B cell (primary cell): ENCODE measurements at regions not wholly inside any gene's neighbourhood (a gene's known extent, or its start where the extent isn't known, plus 50 kb on each side); places are given as distances from the start of the nearest gene placed in this dataset.

Experiments used
- CTCF ChIP-seq: fragments of 200-600 bp; IDR thresholded peaks from one replicate; pipeline ENCODE4 v1.8.0; 2022; ENCODE audit warnings: antibody characterized with exemption, mild to moderate bottlenecking
- EZH2 ChIP-seq: IDR thresholded peaks from 2 replicates; pipeline ENCODE4 v1.6.1; 2012; ENCODE audit warnings: borderline replicate concordance, low read depth, mild to moderate bottlenecking, moderate library complexity, low read length; ENCODE audit not compliant: insufficient read depth, poor library complexity, severe bottlenecking

- TF ChIP-seq CTCF (no peak), EZH2 (no peak)
Measured at GRCh38 chr21:15560383-15561056, 169.3 kb upstream of the USP25 start.
